ENCODE measurements at regions not wholly inside any gene's neighbourhood (a gene's known extent, or its start where the extent isn't known, plus 50 kb on each side); places are given as distances from the start of the nearest gene placed in this dataset.
"Not testable (repeated sequence)": the region's sequence is repeated elsewhere in the genome, so short reads cannot be mapped to it uniquely, and the experiment has no call there.

- DNase-seq: no peak
Measured at GRCh38 chr1:157288006-157288405, 149.8 kb upstream of the ETV3 start.

GRCh38 chr1:157287462-157287861 is 149.3 kb upstream of the ETV3 start:
- DNase-seq: no peak

GRCh38 chr1:157286646-157287420 is 148.6 kb upstream of the ETV3 start:
- no peak for DNase-seq

GRCh38 chr1:157286096-157286495 is 147.9 kb upstream of the ETV3 start:
- DNase-seq: no peak

- DNase-seq: no peak
Measured at GRCh38 chr1:157284451-157284850, 146.3 kb upstream of the ETV3 start.

- DNase-seq: no peak
Measured at GRCh38 chr1:157279802-157280140, 141.6 kb upstream of the ETV3 start.

GRCh38 chr1:157279138-157279801 is 141.1 kb upstream of the ETV3 start:
- no peak for DNase-seq

- DNase-seq: no peak
Measured at GRCh38 chr1:157278383-157279137, 140.4 kb upstream of the ETV3 start.

GRCh38 chr1:157277913-157278312 is 139.7 kb upstream of the ETV3 start:
- DNase-seq: no peak

GRCh38 chr1:157277281-157277680 is 139.1 kb upstream of the ETV3 start:
- DNase-seq: no peak

GRCh38 chr1:157274698-157275534 is 136.7 kb upstream of the ETV3 start:
- no peak for DNase-seq

GRCh38 chr1:157272729-157273524 is 134.7 kb upstream of the ETV3 start:
- no peak for DNase-seq

- DNase-seq: no peak
Measured at GRCh38 chr1:157272264-157272663, 134.1 kb upstream of the ETV3 start.

- DNase-seq: no peak
Measured at GRCh38 chr1:157270705-157271274, 132.6 kb upstream of the ETV3 start.

GRCh38 chr1:157269656-157270375 is 131.6 kb upstream of the ETV3 start:
- no peak for DNase-seq

- DNase-seq: no peak
Measured at GRCh38 chr1:157262891-157263290, 124.7 kb upstream of the ETV3 start.

GRCh38 chr1:157262422-157262821 is 124.2 kb upstream of the ETV3 start:
- no peak for DNase-seq

GRCh38 chr1:157255891-157256290 is 117.7 kb upstream of the ETV3 start:
- not testable (repeated sequence) for DNase-seq

GRCh38 chr1:157254183-157254582 is 116.0 kb upstream of the ETV3 start:
- DNase-seq: not testable (repeated sequence)

GRCh38 chr1:157252473-157252872 is 114.3 kb upstream of the ETV3 start:
- no peak for DNase-seq

- no peak for DNase-seq
Measured at GRCh38 chr1:157249739-157250138, 111.5 kb upstream of the ETV3 start.

All from NCI-H2081 treated with DMSO at 0.1 percent for 48 hours (cell line).